NB4 (cell line): ENCODE measurements at regions not wholly inside any gene's neighbourhood (a gene's known extent, or its start where the extent isn't known, plus 50 kb on each side); places are given as distances from the start of the nearest gene placed in this dataset.

ENCODE experiments used
- MYC ChIP-seq: IDR thresholded peaks from 2 replicates; pipeline ENCODE4 v1.6.1; 2011; ENCODE audit warnings: low read depth, low read length
- POLR2A ChIP-seq: IDR thresholded peaks from 2 replicates; pipeline ENCODE4 v1.6.1; 2011; ENCODE audit warnings: mild to moderate bottlenecking; ENCODE audit not compliant: insufficient read length; ENCODE audit errors: extremely low read depth
- TF ChIP-seq, protein P1 (sequence below): IDR thresholded peaks from one replicate; pipeline ENCODE4 v1.5.1; 2012; ENCODE audit warnings: low read depth, low read length
- TF ChIP-seq, protein P2 (sequence below): IDR thresholded peaks from 2 replicates; pipeline ENCODE4 v1.6.1; 2011; ENCODE audit warnings: low read depth, low read length

DNA sequence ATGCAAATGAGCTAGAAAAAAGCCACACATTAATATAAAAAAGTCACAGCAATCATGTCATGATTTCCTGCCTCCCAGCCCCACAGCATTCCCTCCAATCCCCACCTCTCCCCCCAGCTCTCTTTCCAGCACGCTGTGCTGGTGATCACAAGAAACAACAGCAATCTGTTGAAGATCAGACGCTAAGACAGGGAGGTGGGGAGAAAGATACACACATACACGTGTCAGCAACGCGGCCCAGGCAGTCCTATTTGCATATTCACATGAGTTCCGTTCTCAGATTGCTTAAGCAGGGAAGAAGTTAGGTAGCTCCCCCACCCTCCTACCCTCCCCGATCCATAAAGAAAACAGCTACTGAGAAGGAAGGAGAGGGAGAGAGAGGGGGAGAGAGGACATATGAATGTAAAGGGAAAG is 405.5 kb upstream of the PSMD7 start:
- TF ChIP-seq, protein P1, sequence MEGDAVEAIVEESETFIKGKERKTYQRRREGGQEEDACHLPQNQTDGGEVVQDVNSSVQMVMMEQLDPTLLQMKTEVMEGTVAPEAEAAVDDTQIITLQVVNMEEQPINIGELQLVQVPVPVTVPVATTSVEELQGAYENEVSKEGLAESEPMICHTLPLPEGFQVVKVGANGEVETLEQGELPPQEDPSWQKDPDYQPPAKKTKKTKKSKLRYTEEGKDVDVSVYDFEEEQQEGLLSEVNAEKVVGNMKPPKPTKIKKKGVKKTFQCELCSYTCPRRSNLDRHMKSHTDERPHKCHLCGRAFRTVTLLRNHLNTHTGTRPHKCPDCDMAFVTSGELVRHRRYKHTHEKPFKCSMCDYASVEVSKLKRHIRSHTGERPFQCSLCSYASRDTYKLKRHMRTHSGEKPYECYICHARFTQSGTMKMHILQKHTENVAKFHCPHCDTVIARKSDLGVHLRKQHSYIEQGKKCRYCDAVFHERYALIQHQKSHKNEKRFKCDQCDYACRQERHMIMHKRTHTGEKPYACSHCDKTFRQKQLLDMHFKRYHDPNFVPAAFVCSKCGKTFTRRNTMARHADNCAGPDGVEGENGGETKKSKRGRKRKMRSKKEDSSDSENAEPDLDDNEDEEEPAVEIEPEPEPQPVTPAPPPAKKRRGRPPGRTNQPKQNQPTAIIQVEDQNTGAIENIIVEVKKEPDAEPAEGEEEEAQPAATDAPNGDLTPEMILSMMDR, result no peak
- TF ChIP-seq POLR2A (no peak), MYC (peak; percentile 22; the same call in 1 of the 2 replicates)
- TF ChIP-seq, protein P2, sequence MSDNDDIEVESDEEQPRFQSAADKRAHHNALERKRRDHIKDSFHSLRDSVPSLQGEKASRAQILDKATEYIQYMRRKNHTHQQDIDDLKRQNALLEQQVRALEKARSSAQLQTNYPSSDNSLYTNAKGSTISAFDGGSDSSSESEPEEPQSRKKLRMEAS, result peak; percentile 61
